GDM1 (cell line): ENCODE measurements at regions not wholly inside any gene's neighbourhood (a gene's known extent, or its start where the extent isn't known, plus 50 kb on each side); places are given as distances from the start of the nearest gene placed in this dataset.
"Not testable (repeated sequence)": the region's sequence is repeated elsewhere in the genome, so short reads cannot be mapped to it uniquely, and the experiment has no call there.

Experiments
- DNase-seq: peaks from one replicate; lab custom pipeline; 2025; lab: John Stamatoyannopoulos, UW

DNA sequence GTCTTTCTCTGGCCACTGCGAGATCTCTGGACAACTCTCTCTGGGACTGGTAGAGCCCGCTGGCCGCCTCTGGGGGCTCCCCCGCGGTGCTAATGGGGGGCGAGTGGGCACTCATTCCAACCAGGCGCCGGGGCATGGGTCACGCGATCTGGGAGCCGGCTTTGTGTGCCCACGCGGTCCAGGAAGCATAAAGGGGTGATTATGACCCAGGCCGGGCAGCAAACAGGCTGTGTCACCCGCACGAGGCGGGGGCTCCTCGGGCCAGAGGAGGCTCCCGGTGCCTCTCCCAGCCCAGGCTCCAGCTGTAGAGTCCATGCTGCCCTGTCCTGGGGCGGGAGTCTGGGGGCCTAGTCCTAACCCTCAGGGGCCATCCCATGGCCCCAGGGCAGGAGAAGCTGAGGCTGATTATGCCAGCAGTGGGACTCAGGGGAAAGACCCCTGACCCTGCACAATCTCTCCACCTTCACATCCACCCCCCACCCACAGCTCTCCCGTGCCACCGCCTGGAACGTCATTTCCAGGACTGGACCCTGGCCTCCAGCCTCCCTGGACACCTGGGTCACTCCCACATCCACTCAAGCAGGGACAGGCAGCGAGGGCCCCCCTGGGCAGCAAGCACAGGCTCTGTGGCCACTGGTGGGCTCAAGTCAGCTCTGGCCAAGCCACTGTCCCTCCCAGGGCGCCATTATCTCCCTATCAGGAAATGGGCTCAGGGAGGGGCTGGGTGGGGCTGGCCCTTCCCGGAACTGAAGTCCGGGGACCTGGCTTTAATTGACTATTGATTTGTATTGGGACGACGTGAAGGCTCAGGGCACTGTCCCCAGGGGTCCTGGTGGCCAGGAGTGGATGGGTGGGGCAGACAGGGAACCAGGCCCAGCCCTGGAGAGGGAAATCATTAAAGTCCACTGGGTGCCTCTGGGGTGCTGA is 50.0 kb downstream of the PTPRS start:
- no peak for DNase-seq

DNA sequence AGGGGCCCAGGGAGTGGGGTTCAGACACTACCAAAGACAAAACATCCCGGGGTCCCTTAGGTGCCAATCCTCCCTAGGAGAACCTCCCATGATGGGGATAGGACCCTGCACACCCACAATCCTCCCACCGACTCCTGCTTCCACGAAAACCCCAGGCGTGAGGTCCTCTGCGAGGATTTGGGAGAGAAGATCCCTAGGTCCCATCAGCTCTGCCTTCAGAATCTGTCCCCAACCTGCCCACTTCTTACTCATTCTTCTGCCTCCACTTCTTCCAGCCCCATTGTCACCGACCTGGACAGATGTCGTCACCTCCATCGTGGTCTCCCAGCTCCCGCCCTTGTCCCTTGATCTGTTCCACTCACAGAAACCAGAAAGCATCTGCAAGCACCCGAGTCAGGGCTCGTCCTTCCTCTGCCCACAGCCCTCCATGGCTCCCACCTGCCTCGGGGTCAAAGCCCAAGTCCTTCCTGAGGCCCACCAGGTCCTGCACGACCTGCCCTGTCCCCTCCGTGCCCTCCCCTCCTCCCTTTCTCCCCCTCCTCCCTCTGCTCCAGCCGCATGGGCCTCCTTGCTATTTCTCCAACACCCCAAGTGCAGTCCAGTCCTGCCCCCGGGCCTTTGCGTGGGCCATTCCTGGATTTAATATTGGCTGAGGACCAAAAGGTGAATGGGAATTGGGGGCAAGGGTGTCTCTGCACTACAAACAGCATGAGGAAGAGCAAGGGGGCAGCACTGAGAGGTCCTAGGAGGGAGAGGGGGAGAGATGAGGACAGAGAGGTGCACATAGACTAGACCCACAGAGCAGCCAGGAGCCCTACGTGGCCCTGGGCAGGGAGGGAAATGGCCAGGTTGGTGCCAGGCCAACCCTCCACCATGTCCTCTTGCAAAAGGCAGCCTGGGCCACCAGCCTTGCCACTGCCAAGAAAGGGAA is 51.3 kb downstream of the PTPRS start:
- DNase-seq = no peak

DNA sequence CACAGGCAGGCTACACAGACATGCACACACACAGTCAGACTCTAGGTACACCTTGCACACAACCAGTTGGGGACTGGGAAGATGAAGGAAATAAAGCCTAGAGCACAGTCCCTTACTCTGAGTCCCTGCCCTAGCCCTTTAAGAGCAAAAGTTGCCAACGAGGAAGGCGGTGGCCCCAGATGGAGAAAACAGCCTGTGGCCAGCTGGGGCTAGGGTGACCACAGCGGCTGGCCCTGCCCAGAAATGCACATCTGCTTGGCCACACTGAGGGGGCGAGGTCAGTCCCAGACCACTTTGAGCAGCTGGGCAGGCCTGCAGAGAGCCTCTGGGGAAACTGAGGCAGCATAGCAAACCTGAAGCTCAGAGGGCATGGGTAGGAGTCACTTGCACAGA is 52.3 kb downstream of the PTPRS start:
- DNase-seq = no peak

DNA sequence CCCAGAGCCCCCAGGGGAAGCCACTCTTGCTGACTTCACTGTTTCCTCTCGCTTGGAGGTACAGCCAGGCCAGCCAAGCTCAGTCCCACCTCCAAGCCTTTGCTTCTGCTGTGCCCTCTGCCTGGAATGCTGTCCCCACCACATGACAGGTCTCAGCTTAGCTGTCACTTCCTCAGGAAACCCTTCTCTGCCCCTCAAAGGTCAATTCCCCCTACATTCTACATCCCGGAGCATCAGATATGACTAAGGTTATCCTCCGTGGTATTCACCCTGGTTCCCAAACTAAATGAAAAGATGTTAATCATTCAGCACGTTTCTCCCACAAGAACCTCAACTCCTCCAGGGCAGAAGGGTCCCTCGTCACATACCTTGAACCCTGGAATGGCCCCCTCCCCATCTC is 53.5 kb downstream of the PTPRS start:
- peak; percentile 33 for DNase-seq

DNA sequence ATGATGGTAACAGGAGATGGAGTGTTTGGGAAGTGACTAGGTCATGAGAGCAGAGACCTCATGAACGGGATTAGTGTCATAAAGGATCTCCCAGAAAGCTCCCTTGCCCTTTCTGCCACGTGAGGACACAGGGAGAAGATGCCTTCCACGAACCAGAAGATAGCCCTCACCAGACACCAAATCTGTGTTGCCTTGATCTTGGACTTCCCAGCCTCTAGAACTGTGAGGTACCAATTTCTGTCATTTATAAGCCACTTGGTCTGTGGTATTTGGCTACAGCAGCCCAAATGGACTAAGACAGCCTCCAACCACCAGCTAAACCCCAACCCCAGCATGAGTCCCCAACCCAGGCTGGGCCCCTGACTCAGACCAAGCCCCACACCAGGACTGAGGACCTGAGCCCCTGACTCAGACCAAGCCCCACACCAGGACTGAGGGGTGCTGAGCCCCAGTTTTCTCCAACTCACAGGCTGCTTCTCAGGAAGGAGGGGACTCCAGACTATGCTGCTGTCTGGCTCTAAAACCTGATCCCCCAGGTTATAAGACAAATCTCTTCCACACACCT is 54.1 kb downstream of the PTPRS start:
- no peak for DNase-seq

DNA sequence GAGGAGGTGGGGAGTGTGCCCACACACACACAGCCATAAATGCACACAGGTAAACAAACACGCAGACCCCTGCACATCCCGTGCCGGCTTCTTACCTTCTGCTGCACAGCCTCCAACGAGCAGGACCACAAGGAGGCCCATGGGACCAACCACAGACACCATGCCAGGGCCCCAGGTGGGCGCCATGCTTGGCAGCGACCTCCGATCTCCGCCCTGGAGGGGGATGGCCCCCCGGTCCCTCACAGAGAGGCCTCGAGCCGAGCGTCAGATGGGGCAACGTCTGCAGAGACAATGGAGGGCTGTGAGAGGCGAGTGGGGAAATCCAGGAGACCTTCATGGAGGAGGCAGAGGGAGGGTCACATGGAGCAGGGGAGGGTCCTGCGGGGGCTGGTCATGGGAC is 54.7 kb downstream of the PTPRS start:
- DNase-seq = no peak

DNA sequence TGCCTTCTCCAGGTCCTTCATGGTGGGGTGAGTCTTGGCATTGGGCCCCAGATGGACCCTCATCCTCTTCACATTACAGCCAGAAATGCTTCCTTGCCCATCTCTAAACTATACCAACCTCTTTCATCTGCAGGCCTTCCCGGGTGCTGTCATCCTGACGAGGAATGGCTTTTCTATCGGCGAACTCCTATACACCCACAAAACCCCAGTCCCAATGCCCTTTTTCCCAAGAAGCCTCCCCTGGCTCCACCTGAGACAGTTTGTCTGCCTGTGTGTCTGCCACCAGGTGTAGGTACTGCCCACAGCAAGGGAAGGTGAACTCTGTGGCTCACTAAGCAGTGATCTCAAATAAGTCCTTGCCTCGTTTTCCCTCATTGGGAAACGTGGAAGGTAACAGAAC is 55.3 kb downstream of the PTPRS start:
- DNase-seq = no peak

DNA sequence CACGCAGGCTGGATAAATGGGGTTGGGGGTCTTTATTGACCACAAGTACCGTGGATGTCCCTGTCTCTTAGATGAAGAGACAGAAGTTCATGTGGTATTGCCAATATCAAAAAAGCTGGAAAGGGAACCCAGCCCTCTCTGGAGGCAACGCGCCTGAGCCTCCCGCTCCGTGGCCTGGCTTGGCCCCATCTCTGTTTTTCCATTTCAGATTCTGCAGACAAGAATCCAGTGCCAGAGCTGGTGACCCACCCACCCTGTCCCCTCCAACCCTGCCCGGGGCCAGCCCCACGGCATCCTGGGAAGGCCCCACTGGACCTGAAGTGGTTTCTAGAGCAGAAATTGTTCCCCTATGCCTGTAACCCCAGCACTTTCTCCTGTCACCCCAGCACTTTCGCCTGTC is 57.7 kb downstream of the PTPRS start:
- no peak for DNase-seq

DNA sequence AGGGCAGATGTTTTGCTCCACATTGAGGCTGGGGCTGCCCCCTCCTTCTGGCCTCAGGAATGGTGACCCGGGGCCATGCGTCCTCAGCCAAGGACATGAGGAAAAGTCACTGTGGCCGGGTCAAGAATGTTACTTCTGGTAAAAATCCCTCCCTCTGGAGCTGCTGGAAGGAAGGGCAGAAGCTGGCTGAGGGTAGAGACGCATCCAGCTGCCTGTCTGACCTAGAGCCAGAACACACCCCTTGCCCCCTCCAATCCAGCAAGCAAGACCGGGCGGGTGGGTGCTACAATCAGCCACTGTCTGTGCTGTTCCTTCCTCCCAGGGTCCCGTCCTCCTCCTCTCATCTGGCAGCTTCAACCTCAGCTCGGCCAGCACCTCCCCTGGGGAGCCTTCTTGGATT is 59.0 kb downstream of the PTPRS start:
- DNase-seq = no peak

DNA sequence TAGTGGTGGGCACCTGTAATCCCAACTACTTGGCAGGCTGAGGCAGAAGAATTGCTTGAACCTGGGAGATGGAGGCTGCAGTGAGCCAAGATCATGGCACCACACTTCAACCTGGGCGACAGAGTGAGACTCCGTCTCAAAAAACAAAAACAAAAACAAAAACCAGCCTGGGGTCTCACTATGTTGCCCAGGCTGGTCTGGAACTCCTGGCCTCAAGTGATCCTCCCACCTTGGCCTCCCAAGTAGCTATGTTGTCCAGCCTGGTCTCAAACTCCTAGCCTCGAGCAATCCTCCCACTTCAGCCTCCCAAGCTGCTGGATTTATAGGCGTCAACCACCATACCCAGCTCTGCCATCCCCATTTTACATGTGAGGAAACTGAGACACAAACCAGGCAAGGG is 64.9 kb downstream of the PTPRS start:
- not testable (repeated sequence) for DNase-seq

DNA sequence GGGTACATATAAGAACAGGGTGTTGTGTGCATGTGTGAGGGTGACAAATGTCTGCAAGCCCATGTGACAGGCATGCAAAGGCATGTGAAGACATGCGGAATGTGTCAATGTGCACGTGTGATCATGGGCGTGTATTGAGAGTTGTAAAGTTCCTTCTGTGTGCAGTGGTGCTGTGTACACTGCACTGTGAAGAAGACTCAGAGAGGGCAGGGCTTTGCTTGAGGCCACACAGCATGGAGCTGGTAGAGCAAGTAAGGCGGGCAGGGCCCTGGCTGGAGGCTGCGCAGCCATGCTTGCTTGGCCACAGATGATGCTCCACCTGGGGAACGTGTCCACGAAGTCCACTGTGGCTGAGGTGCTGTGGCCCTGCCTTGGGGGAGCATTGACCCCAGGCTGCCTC is 66.8 kb downstream of the PTPRS start:
- no peak for DNase-seq

DNA sequence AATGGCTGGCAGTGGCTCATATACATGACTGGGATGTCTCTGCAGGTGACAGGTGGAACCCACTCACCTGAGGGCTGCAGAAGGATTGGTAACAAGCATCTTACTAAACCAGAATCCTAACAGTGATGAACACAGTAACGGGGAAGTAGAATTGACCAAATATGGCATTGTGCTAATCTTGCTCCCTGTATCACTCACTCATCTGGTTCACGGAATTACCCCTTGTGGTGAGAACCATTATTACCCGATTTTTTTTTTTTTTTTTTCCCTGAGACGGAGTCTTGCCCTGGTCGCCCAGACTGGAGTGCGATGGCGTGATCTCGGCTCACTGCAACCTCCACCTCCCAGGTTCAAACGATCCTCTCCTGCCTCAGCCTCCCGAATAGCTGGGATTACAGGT is 69.5 kb downstream of the PTPRS start:
- DNase-seq = no peak

DNA sequence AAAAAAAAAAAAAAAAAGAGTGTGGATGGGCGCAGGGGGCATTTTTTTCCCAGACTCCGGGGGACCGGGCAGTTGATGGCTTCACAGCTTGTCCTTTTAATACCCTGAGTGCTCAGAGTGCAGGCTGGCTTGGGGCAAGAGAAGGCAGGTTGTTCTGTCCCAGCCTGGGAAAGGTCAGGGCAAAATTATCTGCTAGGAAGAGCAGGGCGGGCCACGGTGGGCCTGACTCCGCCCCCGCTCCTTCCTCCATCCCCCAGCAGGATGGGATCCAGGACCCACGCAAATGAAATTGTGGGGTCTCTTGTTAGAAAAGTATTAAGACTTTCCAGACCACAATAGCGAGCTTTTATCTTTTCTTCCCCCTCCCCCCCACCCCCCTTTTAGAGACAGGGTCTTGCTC is 70.7 kb downstream of the PTPRS start:
- DNase-seq = no peak

DNA sequence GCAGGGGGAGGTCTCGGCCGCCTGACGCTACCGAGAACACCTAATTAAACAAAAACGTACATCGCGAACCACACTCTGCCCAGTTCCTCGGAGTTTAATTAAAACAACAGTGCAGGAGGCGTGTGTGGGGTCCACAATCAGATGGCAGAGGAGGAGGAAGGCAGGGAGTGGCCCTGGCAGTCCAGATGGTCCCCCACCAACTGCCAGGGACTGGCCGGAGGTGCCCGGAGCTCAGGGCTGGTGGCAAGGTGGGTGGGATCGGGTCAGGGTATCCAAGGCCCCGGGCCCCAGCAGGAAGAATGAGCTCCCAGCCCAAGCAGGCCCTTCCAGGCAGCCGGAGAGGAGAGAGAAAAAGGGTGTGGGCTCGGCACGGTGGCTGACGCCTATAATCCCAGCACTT is 71.3 kb downstream of the PTPRS start:
- DNase-seq = no peak

DNA sequence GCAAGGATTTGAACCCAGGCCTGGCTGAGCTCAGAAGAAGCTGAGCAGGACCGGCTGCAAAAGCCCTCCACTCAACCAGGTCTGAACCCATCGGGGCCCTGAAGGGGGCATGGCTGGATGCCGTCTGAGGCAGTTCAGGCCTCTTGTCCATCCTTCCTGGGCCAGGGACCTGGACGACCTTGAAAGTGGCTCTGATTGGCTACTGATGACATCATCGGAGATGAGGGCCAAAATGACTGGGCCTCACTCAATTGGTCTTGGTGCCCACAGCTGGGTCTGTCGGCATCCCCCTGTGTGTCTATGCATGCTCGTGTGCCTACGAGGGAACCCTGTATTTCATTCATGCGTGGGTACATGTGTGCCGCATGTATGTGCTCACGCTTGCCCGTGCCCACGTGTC is 71.8 kb downstream of the PTPRS start:
- no peak for DNase-seq

DNA sequence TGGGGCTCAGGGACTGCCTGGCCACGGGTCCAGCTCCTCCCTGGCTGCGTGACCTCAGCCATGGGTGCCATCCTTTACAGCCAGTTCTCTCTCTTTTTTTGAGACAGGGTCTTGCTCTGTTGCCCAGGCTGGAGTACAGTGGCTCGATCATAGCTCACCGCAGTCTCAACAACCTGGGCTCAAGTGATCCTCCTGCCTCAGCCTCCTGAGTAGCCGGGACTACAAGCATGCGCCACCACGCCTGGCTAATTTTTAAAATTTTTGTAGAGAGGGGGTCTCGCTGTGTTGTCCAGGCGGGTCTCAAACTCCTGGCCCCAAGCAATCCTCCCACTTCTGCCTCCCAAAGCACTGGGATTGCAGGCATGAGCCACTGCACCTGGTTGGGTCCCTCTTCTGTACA is 75.4 kb downstream of the PTPRS start:
- no peak for DNase-seq

DNA sequence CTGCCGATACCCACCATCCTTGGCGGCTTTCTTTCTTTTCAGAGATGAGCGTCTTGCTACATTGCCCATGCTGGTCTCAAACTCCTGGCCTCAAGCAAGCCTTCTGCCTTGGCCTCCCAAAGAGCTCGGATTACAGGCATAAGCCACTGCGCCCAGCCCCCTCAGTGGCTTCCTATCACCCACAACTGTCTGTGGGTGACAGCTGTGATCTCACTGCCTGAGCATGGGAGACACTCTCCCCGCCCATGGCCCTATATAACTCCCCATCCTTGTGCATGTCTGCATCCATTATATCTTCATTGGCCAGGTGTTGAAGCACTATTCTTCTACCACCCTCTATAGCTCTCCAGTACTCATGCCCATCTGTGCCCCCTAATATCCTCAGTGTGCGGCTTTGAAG is 76.2 kb downstream of the PTPRS start:
- DNase-seq = no peak

DNA sequence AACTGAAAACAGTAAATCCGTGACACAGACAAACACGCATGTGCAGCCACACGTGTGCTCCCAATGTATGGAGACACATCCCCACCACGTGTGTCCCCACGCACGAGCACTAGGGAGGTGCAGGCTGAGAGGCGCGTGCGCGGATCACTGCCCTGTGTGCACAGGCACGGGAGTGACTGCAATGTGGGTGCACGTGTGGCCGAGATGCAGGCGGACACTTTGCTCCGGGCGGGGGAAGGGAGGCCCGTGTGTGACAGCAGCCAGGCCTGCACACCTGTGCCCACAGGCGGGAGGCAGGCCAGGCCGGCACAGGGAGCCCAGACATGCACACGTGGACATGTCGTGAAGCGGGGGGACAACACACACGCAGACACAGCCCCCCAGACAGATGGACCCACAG is 77.0 kb downstream of the PTPRS start:
- DNase-seq = no peak

DNA sequence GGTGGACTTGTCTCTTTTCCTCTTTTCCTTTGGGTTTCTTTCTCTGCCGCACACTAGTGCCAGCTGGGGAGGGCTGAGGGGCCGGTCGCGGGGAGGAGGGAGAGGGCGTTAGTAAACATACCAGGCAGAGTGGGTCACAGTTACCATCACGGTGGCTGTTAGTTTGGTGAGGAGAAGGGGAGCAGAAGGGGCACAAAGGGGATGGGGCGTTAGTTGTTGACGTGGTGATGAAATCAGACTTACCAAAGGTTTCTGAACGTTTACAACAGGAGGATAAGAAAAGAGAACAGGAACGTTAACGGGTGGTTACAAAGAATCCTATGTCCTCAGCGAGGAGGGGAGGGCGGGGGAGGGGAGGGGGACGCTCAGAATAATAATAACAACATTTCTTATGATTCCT is 77.9 kb downstream of the PTPRS start:
- DNase-seq = no peak

DNA sequence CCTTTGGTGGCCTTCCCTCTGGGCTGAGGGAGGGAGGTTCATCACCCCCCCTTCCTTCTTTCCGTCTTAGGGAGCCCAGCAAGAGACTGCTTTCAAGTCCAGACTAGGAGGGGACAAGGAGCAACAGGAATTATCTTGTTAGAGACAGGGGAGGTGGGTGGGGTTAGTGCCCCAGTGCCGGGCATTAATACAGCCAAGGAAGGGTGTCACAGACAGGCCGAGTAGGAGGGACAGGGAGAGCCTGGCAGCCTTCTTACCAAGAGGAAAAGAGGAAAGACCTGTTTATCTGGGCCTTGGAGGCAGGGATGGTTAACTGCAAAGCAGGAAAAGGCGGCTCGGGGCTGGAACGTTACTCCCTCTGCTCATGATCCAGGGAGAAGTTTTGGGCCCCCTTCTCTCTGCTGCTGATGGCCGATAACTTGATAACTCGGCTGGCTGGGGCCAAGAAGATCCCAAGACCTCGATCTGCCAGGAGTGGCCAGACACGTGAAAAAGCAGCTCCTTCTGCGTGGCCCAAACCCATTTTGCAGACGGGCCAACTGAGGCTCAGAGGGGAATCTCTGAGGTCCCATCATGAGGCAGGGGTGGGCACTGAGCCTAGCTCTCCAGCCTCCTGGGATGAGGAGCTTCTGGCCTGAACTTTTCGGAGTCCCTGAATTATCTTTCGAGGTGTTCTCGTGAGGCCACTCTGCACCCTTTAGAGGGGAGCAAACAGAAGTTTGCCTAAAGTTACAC is 79.3 kb downstream of the PTPRS start:
- no peak for DNase-seq

DNA sequence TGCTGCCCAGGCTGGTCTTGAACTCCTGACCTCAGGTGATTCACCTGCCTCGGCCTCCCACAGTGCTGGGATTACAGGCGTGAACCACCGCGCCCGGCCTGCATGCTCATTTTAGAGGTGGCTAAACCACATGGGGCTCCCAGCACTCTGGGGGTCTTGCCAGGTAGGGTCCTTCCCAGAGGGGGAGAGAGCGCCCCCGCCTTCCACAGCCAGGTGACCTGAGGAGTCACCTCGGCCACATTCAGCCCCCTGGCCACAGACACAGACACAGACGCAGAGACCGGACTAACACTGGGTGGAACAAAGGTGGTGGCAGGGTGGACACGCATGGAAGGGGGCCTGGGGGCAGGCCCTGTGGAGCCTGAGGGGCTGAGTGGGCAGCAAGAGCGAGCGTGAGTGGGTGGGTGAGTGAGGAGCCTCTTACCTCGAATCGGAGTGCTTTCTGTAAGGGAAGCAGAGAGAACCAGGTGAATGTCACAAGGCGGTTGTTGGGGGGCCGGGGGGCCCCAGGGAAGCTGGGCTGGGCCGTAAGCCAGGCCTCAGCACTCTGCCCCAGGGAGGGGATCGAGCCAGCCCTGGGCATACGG is 80.1 kb downstream of the PTPRS start:
- DNase-seq = no peak

DNA sequence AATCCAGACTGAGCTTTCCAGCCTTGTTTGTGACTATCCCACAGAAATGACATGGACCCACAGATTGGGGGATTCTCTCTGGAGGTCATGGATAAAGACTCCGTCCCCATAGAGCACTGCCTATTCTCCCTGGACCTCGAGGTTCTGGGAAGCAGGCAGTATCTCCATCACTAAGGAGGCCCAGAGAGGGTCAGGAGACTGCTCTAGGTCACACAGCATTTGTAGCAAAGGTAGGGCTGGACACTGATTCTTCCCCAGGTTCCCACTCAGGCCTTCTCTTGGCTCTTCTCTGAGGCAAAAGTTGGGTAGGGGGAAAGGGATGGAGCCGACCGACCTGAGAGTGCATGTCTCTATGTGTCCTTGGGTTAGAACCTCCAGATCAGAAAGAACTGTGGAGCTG is 80.9 kb downstream of the PTPRS start:
- DNase-seq = no peak
